HepG2 (cell line): ENCODE measurements at regions not wholly inside any gene's neighbourhood (a gene's known extent, or its start where the extent isn't known, plus 50 kb on each side); places are given as distances from the start of the nearest gene placed in this dataset.

Experiments used
- CEBPB ChIP-seq: IDR thresholded peaks from 2 replicates; pipeline ENCODE4 v1.6.1; 2011; ENCODE audit warnings: low read depth, low read length, improper control_type of control experiment, borderline replicate concordance
- GLI4 ChIP-seq: sonication (generic); formaldehyde crosslinking; IDR thresholded peaks from 2 replicates; pipeline ENCODE4 v1.5.1; 2020; ENCODE audit warnings: missing genetic modification reagents, mild to moderate bottlenecking, moderate library complexity, borderline replicate concordance
- MXI1 ChIP-seq: IDR thresholded peaks from 3 replicates; pipeline ENCODE4 v1.6.1; 2012; ENCODE audit warnings: low read depth, low read length, inconsistent platforms, borderline replicate concordance
- NCOR1 ChIP-seq: fragments of 200-600 bp; sonication (generic); IDR thresholded peaks from 2 replicates; pipeline ENCODE4 v1.7.0; 2017; ENCODE audit warnings: antibody characterized with exemption, low read length, borderline replicate concordance
- POLR2A ChIP-seq, 2 experiments: IDR thresholded peaks; 2 replicates each; pipeline ENCODE4 v1.6.1; 2011; ENCODE audit warnings: low read depth in 2 of 2, low read length in 2 of 2, mild to moderate bottlenecking in 1 of 2, moderate library complexity in 1 of 2; ENCODE audit not compliant: insufficient read depth in 1 of 2
- POLR2AphosphoS5 ChIP-seq: IDR thresholded peaks from 2 replicates; pipeline ENCODE4 v1.6.1; 2012; ENCODE audit warnings: low read depth, low read length

GRCh38 chr6:21836772-21837425 lies 243.3 kb downstream of the SOX4 start:
- TF ChIP-seq POLR2AphosphoS5 (no peak), NCOR1 (no peak), GLI4 (no peak), CEBPB (no peak), MXI1 (no peak), POLR2A (IDR thresholded peaks at IDR 0.05; ENCODE audit: insufficient read depth in 1 of 2, low read depth in 2 of 2, low read length in 2 of 2) (no peak)
